ENCODE measurements at regions not wholly inside any gene's neighbourhood (a gene's known extent, or its start where the extent isn't known, plus 50 kb on each side); places are given as distances from the start of the nearest gene placed in this dataset.
"Not testable (repeated sequence)": the region's sequence is repeated elsewhere in the genome, so short reads cannot be mapped to it uniquely, and the experiment has no call there.

DNA sequence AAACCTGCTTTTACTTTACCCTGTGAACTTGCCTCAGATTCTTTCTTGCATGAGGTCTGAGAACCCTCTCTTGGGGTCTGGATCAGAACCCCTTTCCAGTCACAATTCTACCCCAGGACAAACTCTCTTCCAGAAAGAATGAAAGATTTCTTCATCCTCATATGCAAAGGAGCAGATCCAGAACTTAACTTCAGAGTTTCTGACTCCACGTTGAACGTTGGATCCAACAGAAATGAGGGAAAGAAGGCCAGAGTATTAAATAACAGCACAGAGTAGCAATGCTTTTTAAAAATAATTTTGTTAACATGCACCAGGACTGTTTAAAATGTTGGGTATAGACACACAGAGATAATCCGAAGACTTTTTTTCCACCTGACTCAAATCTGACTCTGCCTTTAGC lies 632.9 kb upstream of the AUTS2 start:
- DNase-seq (ENCODE audit: low spot score): no peak

GRCh38 chr7:68967598-68967997 lies 630.7 kb upstream of the AUTS2 start:
- DNase-seq (ENCODE audit: low spot score): no peak

DNA sequence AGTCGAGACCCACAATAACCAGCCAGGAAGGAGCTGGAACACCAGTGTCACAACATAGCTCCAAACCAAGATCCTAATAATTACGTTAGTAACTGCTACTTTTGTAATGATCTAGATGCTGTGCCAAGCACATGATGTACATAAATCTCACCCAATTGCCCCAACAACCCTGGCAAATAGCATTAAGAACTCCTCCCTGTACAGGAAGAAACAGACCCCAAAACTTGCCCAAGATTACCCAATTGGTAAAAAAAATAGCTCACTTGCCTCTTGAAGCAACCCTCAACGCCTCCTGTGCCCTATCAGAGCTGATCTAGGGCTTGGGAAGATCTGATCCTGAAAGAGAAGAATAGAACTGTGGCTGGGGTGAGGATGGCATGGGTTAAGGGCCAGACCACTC lies 628.7 kb upstream of the AUTS2 start:
- DNase-seq (ENCODE audit: low spot score): no peak

GRCh38 chr7:68971634-68972340 lies 626.5 kb upstream of the AUTS2 start:
- DNase-seq (ENCODE audit: low spot score): no peak

DNA sequence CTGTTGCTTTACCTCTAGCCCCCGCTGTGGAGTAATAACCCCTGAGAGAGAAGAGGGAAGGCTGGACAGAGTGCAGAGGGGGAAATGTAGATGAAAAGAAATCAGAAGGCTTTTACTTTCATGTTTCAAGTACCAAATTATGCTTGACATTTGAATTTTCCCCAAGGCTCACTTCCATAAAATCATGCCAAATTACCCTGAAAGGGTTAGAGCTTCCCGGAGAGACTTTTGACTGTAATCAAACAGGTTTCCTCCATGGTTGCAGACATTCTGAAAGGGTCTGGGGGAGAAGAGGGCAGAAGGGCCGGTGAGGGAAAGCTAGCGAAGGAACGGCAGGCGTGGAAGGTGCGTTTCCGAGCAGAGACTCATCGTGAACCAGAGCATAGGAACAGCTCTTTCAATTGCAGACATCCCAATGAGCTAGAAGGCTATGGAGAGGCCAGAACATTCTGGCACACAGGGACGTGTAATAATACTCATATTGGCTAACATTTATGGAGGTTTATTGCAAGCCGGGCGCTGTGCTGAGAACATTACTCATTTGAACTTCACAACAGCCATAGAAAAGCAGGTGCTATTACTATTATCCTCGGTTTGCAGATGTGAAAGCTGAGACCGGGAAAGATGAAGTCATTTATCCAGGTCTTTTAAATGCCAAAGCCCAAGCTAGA lies 620.8 kb upstream of the AUTS2 start:
- DNase-seq (ENCODE audit: low spot score): no peak

DNA sequence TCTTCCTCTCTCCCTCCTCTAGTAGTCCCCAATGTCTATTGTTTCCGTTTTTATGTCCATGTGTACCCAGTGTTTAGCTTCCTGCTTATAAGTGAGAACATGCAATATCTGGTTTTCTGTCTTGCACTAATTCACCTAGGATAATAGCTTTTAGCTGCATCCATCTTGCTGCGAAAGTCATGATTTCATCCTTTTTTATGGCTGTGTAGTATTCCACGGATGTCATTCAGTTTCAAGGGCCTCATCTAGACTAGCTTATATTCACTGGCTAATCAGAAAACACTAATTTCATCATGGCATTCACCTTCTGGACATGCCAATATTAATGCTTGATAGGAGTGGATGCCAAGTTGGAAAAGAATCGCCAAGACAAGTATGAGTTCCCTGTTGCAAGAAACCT lies 619.6 kb upstream of the AUTS2 start:
- no peak for DNase-seq (ENCODE audit: low spot score)

DNA sequence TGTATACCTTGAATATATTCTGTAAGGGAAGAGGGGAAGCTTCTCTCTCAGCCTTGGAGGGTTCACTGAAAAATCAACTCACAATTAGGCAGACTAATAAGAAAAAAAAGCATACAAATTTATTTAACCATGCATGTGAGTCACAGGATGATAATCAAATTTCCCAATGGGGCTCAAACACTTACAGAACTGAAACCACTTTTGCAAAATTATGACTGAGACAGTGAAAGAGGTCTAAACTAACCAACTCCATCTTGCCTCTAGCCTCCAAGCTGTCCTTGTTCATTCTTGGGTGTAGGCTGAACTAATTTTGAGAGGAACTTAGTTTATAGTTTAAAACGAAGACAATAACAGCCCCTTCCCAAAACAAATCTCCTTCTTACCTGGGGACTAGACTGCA lies 618.3 kb upstream of the AUTS2 start:
- DNase-seq (ENCODE audit: low spot score): no peak

GRCh38 chr7:68980432-68980831 lies 617.8 kb upstream of the AUTS2 start:
- DNase-seq (ENCODE audit: low spot score): not testable (repeated sequence)

- no peak for DNase-seq (ENCODE audit: low spot score)
Measured at GRCh38 chr7:68984306-68984705, 614.0 kb upstream of the AUTS2 start.

GRCh38 chr7:68994841-68995240 lies 603.4 kb upstream of the AUTS2 start:
- no peak for DNase-seq (ENCODE audit: low spot score)

- DNase-seq (ENCODE audit: low spot score): no peak
Measured at GRCh38 chr7:68998136-68998535, 600.1 kb upstream of the AUTS2 start.

- no peak for DNase-seq (ENCODE audit: low spot score)
Measured at GRCh38 chr7:69002416-69002815, 595.9 kb upstream of the AUTS2 start.

DNA sequence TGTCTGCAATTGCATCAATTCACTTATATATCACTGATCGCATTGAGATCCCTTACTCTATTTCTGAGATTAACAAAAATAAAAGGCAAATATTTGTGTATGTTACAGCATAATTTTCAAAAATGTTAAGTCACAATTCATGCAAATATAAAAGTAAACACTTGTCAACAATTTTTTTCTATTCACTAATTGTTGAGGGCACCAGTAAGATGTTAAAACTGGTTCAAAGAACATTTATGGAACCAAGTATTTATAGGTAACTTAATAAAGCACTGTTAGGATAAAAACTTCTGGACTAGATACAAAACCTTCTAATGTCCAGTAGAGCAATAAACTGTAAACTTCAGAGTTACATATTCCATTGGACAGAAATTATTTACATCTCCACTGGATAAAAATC lies 586.1 kb upstream of the AUTS2 start:
- no peak for DNase-seq (ENCODE audit: low spot score)

DNA sequence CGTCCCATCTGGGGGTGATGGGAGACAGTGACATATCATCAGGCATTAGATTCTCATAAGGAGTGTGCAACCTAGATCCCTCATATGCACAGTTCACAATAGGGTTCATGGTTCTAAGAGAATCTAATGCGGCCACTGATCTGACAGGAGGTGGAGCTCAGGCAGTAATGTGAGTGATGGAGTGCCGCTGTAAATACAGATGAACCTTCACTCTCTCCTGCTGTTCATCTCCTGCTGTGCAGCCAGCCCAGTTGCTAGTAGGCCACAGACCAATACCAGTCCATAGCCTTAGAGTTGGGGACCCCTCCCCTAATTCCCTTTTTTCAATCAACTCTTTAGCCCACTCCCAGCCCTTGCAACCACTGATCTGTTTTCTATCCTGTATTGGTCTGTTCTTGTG lies 581.1 kb upstream of the AUTS2 start:
- no peak for DNase-seq (ENCODE audit: low spot score)

DNA sequence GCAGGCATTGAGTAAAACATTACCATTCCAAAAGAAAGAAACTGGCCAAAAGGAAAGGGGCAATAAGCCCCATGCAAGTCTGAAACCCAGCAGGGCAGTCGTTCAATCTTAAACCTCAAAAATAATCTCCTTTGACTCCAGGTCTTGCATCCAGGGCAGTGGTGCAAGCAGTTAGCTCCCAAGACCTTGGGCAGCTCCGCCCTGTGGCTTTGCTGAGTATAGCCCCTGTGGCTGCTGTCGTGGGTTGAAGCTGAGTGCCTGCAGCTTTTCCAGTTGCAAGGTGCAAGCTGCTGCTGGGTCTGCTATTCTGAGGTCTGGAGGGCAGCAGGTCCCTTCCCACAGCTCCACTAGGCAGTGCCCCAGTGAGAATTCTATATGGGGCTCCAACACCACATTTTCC lies 580.1 kb upstream of the AUTS2 start:
- peak; percentile 6 for DNase-seq (ENCODE audit: low spot score)

DNA sequence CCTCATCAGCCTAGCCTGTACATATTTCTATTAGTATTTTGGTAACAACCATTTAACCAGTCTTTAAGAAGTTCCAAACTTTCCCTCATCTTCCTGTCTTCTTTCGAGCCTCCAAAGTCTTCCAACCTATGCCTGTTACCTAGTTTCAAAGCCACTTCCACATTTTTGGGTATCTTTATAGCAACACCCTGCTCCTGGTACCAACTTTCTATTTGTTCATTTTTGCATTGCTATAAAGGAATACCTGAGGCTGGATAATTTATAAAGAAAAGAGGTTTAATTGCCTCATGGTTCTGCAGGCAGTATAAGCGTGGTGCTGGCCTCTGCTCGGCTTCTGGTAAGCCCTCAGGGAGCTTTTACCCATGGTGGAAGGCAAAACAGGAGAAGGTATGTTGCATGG lies 578.8 kb upstream of the AUTS2 start:
- no peak for DNase-seq (ENCODE audit: low spot score)

GRCh38 chr7:69020536-69020935 lies 577.7 kb upstream of the AUTS2 start:
- DNase-seq (ENCODE audit: low spot score): no peak

GRCh38 chr7:69025249-69025648 lies 573.0 kb upstream of the AUTS2 start:
- DNase-seq (ENCODE audit: low spot score): no peak

- DNase-seq (ENCODE audit: low spot score): no peak
Measured at GRCh38 chr7:69032848-69033247, 565.4 kb upstream of the AUTS2 start.

- DNase-seq (ENCODE audit: low spot score): peak; percentile 14
Measured at GRCh38 chr7:69035826-69036225, 562.4 kb upstream of the AUTS2 start.

DNA sequence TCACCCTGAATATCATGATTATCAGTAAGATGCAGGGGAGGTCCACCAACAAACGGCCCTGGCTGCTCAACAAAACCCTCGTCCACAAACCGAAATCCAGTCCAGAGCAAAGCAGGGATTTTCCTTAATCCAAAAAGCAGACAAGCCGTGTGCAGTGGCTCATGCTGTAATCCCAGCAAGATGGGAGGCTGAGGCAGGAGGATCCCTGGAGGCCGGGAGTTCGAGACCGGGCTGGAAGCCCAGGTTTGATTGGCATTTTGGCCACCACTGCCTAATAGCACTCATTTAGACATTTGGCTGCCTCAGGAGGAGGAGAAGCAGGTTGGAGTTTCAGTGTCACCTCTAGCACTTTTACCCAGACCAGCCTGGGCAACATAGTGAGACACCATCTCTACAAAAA lies 562.0 kb upstream of the AUTS2 start:
- DNase-seq (ENCODE audit: low spot score): no peak

GRCh38 chr7:69038915-69039314 lies 559.4 kb upstream of the AUTS2 start:
- no peak for DNase-seq (ENCODE audit: low spot score)

- no peak for DNase-seq (ENCODE audit: low spot score)
Measured at GRCh38 chr7:69042138-69042537, 556.1 kb upstream of the AUTS2 start.
